NOMO-1 treated with DMSO at 0.1 percent for 48 hours (cell line): ENCODE measurements at regions not wholly inside any gene's neighbourhood (a gene's known extent, or its start where the extent isn't known, plus 50 kb on each side); places are given as distances from the start of the nearest gene placed in this dataset.

Experiments
- DNase-seq: peaks from one replicate; lab custom pipeline; 2025; ENCODE audit not compliant: unreplicated experiment; lab: John Stamatoyannopoulos, UW

- DNase-seq: no peak
Observed at GRCh38 chr6:129967427-129967826, 51.0 kb upstream of the L3MBTL3 start.

- no peak for DNase-seq
Observed at GRCh38 chr6:129966125-129966524, 52.3 kb upstream of the L3MBTL3 start.

- no peak for DNase-seq
Observed at GRCh38 chr6:129965096-129965495, 53.3 kb upstream of the L3MBTL3 start.

- DNase-seq: no peak
Observed at GRCh38 chr6:129959358-129959930, 58.9 kb upstream of the L3MBTL3 start.

- DNase-seq: no peak
Observed at GRCh38 chr6:129957941-129958898, 60.2 kb upstream of the L3MBTL3 start.

GRCh38 chr6:129955584-129955983 lies 62.8 kb upstream of the L3MBTL3 start:
- DNase-seq: no peak

- no peak for DNase-seq
Observed at GRCh38 chr6:129954749-129955431, 63.5 kb upstream of the L3MBTL3 start.

- DNase-seq: no peak
Observed at GRCh38 chr6:129947797-129948196, 70.6 kb upstream of the L3MBTL3 start.

GRCh38 chr6:129946439-129947140 lies 71.8 kb upstream of the L3MBTL3 start:
- no peak for DNase-seq

GRCh38 chr6:129943637-129944271 lies 74.6 kb upstream of the L3MBTL3 start:
- DNase-seq: no peak

GRCh38 chr6:129940454-129941195 lies 77.8 kb upstream of the L3MBTL3 start:
- no peak for DNase-seq

- no peak for DNase-seq
Observed at GRCh38 chr6:129938249-129939020, 77.3 kb upstream of the TMEM244 start.

GRCh38 chr6:129936329-129937165 lies 75.4 kb upstream of the TMEM244 start:
- peak; percentile 21 for DNase-seq

- no peak for DNase-seq
Observed at GRCh38 chr6:129932321-129932720, 71.2 kb upstream of the TMEM244 start.

GRCh38 chr6:129929433-129929832 lies 68.3 kb upstream of the TMEM244 start:
- DNase-seq: peak; percentile 34

- DNase-seq: peak; percentile 73
Observed at GRCh38 chr6:129923530-129924250, 62.6 kb upstream of the TMEM244 start.

GRCh38 chr6:129921169-129921817 lies 60.2 kb upstream of the TMEM244 start:
- no peak for DNase-seq
